ENCODE measurements at regions not wholly inside any gene's neighbourhood (a gene's known extent, or its start where the extent isn't known, plus 50 kb on each side); places are given as distances from the start of the nearest gene placed in this dataset.

GRCh38 chr5:61245486-61245885, 83.2 kb upstream of the SMIM15 start:
- TF ChIP-seq CTCF (IDR thresholded peaks at IDR 0.05) (no peak), POLR2A (IDR thresholded peaks at IDR 0.05) (no peak)
